RWPE2 (cell line): ENCODE measurements at regions not wholly inside any gene's neighbourhood (a gene's known extent, or its start where the extent isn't known, plus 50 kb on each side); places are given as distances from the start of the nearest gene placed in this dataset.

Experiments used
- ATAC-seq: fragments of 200-7000 bp; cut with Tn5 transposase; 3 replicates; pipeline ENCODE4 v1.9.1; 2021; ENCODE audit warnings: low read depth
- DNase-seq: peaks from one replicate; pipeline ENCODE4 v3.0.0-alpha.2; 2020; ENCODE audit warnings: low spot score
- H3K27ac ChIP-seq: fragments of 450-650 bp; 2 replicates; pipeline ENCODE4 v1.5.1; 2017; ENCODE audit warnings: mild to moderate bottlenecking; ENCODE audit not compliant: poor library complexity, severe bottlenecking
- H3K27me3 ChIP-seq: fragments of 250-450 bp; sonication (Bioruptor Pico); 2 replicates; pipeline ENCODE4 v1.5.1; 2021; ENCODE audit warnings: mild to moderate bottlenecking, moderate library complexity; ENCODE audit not compliant: insufficient read depth, poor library complexity, severe bottlenecking
- H3K36me3 ChIP-seq: fragments of 250-450 bp; sonication (Bioruptor Pico); 2 replicates; pipeline ENCODE4 v1.5.1; 2020; ENCODE audit warnings: low read depth, mild to moderate bottlenecking, moderate library complexity
- H3K4me1 ChIP-seq: fragments of 250-450 bp; sonication (Bioruptor Pico); 2 replicates; pipeline ENCODE4 v1.5.1; 2021; ENCODE audit warnings: mild to moderate bottlenecking, moderate library complexity; ENCODE audit not compliant: insufficient read depth, poor library complexity, severe bottlenecking
- H3K4me3 ChIP-seq: fragments of 250-450 bp; sonication (Bioruptor Pico); 2 replicates; pipeline ENCODE4 v1.5.1; 2021; ENCODE audit warnings: mild to moderate bottlenecking, moderate library complexity; ENCODE audit not compliant: severe bottlenecking
- H3K9me3 ChIP-seq: fragments of 250-450 bp; sonication (Bioruptor Pico); 2 replicates; pipeline ENCODE4 v1.5.1; 2021; ENCODE audit warnings: mild to moderate bottlenecking, moderate library complexity; ENCODE audit not compliant: severe bottlenecking
- CTCF ChIP-seq: fragments of 450-650 bp; IDR thresholded peaks from one replicate; pipeline ENCODE4 v1.5.1; 2017; ENCODE audit warnings: mild to moderate bottlenecking, moderate library complexity; ENCODE audit not compliant: poor library complexity, severe bottlenecking

GRCh38 chr19:31570718-31571117 is 221.5 kb upstream of the TSHZ3 start:
- peaks cover 37% of the 10 kb centered on the region for H3K27me3 ChIP-seq
- no peaks in the 10 kb centered on the region for H3K4me1 ChIP-seq
- no peaks in the 10 kb centered on the region for H3K36me3 ChIP-seq
- H3K9me3 ChIP-seq: no peaks in the 10 kb centered on the region
- no peak overlapping the region for H3K4me3 ChIP-seq
- no peak for ATAC-seq
- no peak for TF ChIP-seq CTCF
- no peak overlapping the region for H3K27ac ChIP-seq
- DNase-seq: no peak

- Histone ChIP-seq H3K27me3 (peaks cover 41% of the 10 kb centered on the region), H3K4me3 (no peak overlapping the region), H3K27ac (no peak overlapping the region), H3K9me3 (no peaks in the 10 kb centered on the region), H3K4me1 (no peaks in the 10 kb centered on the region), H3K36me3 (no peaks in the 10 kb centered on the region)
- no peak for TF ChIP-seq CTCF
- no peak for DNase-seq
- no peak for ATAC-seq
Measured at GRCh38 chr19:31572102-31572975, 223.1 kb upstream of the TSHZ3 start.

GRCh38 chr19:31572976-31573298 is 223.7 kb upstream of the TSHZ3 start:
- Histone ChIP-seq H3K36me3 (no peaks in the 10 kb centered on the region), H3K4me1 (no peaks in the 10 kb centered on the region), H3K9me3 (no peaks in the 10 kb centered on the region), H3K4me3 (no peak overlapping the region), H3K27me3 (peaks cover 42% of the 10 kb centered on the region), H3K27ac (no peak overlapping the region)
- ATAC-seq: no peak
- no peak for DNase-seq
- no peak for TF ChIP-seq CTCF

- no peak for TF ChIP-seq CTCF
- no peak overlapping the region for H3K27ac ChIP-seq
- no peak for ATAC-seq
Measured at GRCh38 chr19:31574251-31574973, 225.2 kb upstream of the TSHZ3 start.

More at GRCh38 chr19:31574251-31574973, 225.2 kb upstream of the TSHZ3 start:
- H3K4me3 ChIP-seq: no peak overlapping the region
- H3K27me3 ChIP-seq: peaks cover 44% of the 10 kb centered on the region
- no peaks in the 10 kb centered on the region for H3K4me1 ChIP-seq
- H3K9me3 ChIP-seq: no peaks in the 10 kb centered on the region
- DNase-seq: no peak
- H3K36me3 ChIP-seq: no peaks in the 10 kb centered on the region
